HG02678 (cell line): ENCODE measurements at regions not wholly inside any gene's neighbourhood (a gene's known extent, or its start where the extent isn't known, plus 50 kb on each side); places are given as distances from the start of the nearest gene placed in this dataset.

ENCODE experiments used
- ATAC-seq: cut with Tn5 transposase; IDR thresholded peaks from one replicate; pipeline ENCODE4 v1.9.1; 2021; ENCODE audit warnings: mild to moderate bottlenecking, moderate library complexity; ENCODE audit not compliant: unreplicated experiment

DNA sequence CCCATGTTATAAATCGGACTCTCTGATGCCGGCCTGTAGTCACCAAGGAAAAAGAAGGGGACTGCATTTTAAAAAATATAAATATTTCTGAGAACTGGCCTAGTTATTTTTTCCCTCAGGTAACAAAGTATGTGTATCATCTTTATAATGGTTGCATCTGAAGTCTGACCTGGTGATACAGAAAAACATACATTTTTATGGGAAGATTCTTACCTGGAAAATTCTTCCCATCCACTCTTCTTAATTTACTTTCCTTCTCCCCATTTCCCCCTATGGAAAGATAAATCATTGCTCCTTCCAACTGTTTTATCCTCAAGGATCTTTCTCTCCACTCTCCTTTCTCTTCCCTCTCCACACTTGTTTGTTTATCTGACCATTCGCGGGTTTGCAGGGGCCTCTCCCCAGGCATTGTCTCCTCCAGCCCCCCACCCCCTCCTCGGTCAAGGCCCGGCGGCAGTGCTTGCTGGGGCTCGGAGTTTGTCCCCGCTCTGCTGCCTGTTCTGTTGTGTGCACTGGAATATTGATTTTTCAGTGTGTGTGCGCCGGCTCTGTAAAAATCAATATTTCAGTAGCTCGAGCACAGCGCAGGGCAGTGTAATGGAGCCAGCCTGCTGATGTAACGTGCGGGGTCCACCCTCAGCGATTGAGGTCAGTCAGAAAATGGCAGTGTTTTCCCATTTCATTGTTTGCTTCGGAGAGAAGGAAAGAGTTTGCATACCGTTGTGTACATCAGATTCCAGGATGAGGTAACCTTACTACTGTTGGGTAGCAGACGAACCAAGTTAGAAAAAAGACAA is 199.5 kb upstream of the NFE2L3 start:
- no peak for ATAC-seq

GRCh38 chr7:25953859-25954258 is 198.1 kb upstream of the NFE2L3 start:
- ATAC-seq: no peak

GRCh38 chr7:25954395-25954794 is 197.6 kb upstream of the NFE2L3 start:
- no peak for ATAC-seq

GRCh38 chr7:25959168-25959734 is 192.7 kb upstream of the NFE2L3 start:
- ATAC-seq: no peak

DNA sequence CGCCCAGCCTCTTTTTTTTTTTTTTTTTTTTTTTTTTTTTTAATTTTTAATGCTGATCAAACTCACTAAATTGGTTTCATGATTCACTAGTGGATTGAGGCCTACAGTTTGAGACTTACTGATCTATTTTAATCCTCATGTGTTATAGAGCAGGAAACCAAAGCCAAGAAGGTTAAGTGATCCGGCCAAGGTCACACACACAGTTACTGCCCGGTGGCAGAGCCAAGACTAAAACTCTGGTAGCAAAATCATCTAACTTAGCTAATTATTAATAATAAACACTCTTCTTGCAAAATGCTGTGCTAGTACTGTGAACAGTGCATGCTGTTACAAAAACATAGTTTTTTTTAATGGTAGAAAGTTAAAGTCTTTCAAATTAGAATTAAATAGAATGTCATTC is 188.3 kb upstream of the NFE2L3 start:
- ATAC-seq: no peak

GRCh38 chr7:25964483-25964991 is 187.5 kb upstream of the NFE2L3 start:
- ATAC-seq: peak; percentile 35

DNA sequence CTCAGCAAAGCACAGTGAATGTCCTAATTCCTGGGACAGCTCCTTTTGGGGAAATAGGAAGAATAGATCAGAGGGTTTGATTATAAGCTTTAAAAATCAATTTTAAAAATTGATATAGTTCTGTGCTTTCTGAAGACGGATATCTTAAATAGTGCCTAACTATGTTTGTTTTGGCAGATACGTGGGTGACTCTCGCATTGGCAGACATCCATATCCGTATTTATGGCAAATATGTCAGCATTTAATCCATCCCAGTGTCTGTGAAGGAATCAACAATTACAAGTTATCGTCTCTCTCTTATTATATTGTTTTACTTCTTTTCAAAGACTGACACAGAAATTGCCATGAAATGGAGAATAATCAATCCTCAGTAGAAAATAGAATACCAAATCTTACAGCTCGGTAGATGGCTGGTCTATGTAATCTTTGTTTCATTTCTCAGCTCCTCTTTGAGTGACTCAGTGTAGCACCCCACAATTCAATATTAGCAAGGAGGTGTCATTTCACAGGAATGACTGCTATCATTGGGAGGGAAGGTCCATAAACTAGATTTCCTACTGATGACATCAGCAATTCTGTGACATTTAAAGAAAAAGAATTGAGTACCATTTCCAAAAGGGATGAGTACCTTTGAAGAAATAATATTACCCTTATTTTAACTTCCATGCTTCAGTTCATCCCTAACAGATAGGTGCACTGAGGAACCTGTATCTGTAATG is 186.4 kb upstream of the NFE2L3 start:
- ATAC-seq: no peak

DNA sequence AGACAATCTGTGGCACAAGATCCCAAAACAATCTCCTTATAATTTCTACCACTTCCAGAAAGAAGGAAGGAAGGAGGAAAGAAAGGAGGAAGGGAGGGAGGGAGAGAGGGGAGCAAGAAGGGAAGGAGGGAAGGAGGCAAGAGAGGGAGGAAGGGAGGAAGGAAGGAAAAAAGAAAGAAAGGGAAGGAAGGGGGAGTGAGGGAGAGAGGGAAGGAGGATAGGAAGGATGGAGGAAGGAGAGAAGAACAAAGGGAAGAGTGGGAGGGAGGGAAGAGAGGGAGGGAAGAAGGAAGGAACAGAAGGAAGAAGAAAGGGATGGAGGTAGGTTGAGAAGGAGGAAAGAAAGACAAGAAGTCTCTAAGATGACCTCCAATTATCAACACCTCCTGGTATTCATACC is 185.5 kb upstream of the NFE2L3 start:
- ATAC-seq: no peak

GRCh38 chr7:25967278-25968204 is 184.5 kb upstream of the NFE2L3 start:
- peak; percentile 17 for ATAC-seq

GRCh38 chr7:25968205-25968993 is 183.6 kb upstream of the NFE2L3 start:
- peak; percentile 66 for ATAC-seq

DNA sequence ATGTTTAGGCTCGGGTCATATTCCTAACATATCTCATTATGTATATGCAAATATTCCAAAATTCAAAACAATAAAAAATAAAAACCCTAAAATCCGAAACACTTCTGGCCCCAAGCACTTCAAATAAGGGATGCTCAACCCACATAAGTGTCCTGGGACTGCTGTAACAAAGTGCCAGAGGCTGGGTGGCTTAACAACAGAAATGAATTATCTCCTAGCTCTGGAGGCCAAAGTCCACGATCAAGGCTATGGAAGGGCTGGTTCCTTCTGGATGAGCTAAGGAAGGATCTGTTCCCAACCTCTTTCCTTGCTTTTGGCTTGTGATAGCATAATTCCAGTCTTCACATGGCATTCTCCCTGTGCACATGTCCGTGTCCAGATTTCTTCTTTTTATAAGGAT is 181.6 kb upstream of the NFE2L3 start:
- no peak for ATAC-seq

DNA sequence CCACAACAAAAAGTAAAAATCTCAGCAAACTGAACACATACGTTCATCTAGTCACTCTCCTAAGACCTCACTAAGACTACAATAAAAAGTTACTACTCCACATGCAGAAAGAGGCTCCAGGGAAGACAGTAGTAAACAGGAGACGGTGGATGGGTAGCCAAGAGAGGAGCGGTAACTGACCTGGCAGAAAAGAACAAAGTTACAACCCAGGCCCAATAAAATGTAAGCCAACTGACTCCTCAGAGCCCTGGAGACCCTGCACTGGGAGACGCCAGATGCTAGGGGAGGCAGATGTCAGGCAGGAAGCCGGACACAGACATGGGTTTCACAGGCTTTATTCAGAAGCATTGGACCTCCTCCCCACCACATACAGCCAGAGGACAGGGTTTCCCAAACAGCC is 181.1 kb upstream of the NFE2L3 start:
- no peak for ATAC-seq

GRCh38 chr7:25976630-25977029 is 175.4 kb upstream of the NFE2L3 start:
- no peak for ATAC-seq

DNA sequence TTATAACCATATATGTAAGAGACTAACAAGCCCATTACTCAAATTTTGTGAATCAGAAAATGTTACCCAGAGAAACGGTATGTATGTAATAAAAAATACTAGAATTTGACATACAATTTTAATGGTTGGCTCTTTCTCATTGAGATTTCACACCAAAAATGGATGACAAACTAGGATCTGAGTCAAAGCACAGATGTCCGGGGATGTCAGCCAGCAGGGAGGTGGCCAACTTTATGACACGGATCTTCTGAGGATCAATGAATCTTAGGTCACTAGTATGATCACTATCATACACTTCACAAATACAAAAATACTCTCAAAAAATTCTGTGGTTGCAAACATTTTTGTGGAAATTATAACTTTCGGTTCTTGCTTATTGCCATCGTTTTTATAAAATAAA is 173.5 kb upstream of the NFE2L3 start:
- ATAC-seq: no peak

DNA sequence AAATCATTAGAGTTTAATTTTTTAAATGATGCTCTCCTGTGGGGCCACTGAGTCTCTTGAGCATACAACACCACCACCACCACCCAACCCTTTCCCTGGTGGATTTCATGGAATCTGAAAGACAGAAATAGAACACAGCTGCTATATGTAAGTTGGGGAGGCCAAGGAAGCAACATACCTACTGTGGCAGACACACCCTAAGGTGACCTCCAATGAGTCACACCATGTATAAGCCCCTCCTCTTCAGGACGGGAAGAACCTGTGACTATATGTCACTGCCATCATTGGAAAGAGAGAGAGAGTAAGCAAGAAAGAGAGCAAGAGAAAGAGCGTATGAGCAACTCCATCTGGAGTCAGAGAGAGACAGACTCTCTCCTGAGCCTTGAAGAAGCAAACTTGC is 172.4 kb upstream of the NFE2L3 start:
- no peak for ATAC-seq

GRCh38 chr7:25982684-25983083 is 169.3 kb upstream of the NFE2L3 start:
- ATAC-seq: no peak

GRCh38 chr7:25985196-25985595 is 166.8 kb upstream of the NFE2L3 start:
- ATAC-seq: no peak

GRCh38 chr7:25988640-25989039 is 163.4 kb upstream of the NFE2L3 start:
- ATAC-seq: no peak

- no peak for ATAC-seq
Observed at GRCh38 chr7:25989140-25989705, 162.8 kb upstream of the NFE2L3 start.
